Effector memory CD8-positive, alpha-beta T cell (primary cell): ENCODE measurements at regions not wholly inside any gene's neighbourhood (a gene's known extent, or its start where the extent isn't known, plus 50 kb on each side); places are given as distances from the start of the nearest gene placed in this dataset.

Experiments used
- ATAC-seq: fragments of 150-1000 bp; cut with Tn5 transposase; replicated peaks from 2 replicates; pipeline ENCODE4 v1.10.0; 2021; ENCODE audit warnings: mild to moderate bottlenecking, moderate library complexity
- DNase-seq, 3 experiments: peaks; one replicate each; pipeline ENCODE4 v3.0.0; 2021
- H3K27ac Mint-ChIP-seq, 2 donors: one replicate each; pipeline ENCODE4 v1.8.0; 2022; ENCODE audit warnings: mild to moderate bottlenecking in 2 of 2, mixed read lengths in 2 of 2, moderate library complexity in 2 of 2
- H3K27me3 Mint-ChIP-seq, 2 donors: one replicate each; pipeline ENCODE4 v1.8.0; 2022; ENCODE audit warnings: mixed read lengths in 2 of 2
- H3K36me3 Mint-ChIP-seq: one replicate; pipeline ENCODE4 v1.8.0; 2022; ENCODE audit warnings: mild to moderate bottlenecking, moderate library complexity, mixed read lengths; ENCODE audit not compliant: insufficient read depth
- H3K4me1 Mint-ChIP-seq, 2 donors: one replicate each; pipeline ENCODE4 v1.8.0; 2022; ENCODE audit warnings: low read depth in 2 of 2, mixed read lengths in 2 of 2
- H3K4me3 Mint-ChIP-seq, 2 donors: one replicate each; pipeline ENCODE4 v1.8.0; 2022; ENCODE audit warnings: mild to moderate bottlenecking in 2 of 2, mixed read lengths in 2 of 2, moderate library complexity in 2 of 2
- H3K9me3 Mint-ChIP-seq, 2 donors: one replicate each; pipeline ENCODE4 v1.8.0; 2022; ENCODE audit warnings: mixed read lengths in 2 of 2

DNA sequence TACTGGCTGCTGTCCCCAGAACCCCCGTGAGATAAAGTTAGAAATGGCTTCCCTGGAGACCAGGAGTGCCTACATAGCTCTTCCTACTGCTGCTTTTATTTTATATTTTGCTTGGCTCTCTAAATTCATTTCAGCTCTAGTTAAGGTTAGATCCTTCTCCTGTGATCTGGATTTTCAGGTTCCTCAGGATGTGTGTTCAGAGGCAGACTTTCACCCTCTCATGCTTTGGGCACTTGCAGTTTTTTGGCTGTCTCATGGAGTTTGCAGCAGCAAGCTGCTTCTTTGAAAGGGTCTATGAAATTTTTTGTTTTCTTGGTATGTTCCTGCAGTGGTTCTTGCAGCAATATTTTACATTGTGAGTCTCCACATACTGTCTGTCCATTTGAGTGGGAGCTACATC, 93.3 kb downstream of the ATP23 start:
- Mint-ChIP-seq H3K4me3 (no peak overlapping the region), H3K27me3 (peaks cover 20 to 27% of the 10 kb centered on the region in 2 donors), H3K27ac (no peak overlapping the region), H3K4me1 (no peaks in the 10 kb centered on the region), H3K36me3 (no peaks in the 10 kb centered on the region), H3K9me3 (peaks cover 7 to 15% of the 10 kb centered on the region in 2 donors)
- ATAC-seq: no peak
- DNase-seq: no peak

DNA sequence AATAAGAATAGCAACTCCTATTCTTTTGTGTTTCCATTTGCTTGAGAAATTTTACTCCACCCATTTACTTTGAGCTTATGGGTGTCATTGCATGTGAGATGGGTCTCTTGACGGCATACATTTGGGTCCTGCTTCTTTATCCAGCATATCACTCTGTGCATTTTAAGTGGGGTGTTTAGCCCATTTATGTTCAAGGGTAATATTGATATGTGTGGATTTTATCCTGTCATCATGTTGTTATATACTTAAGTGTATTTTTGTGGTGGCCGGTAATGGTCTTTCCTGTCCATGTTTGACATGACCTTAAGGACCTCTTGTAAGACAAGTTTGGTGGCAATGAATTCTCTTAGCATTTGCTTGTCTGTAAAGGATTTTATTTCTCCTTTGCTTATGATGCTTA, 100.1 kb downstream of the ATP23 start:
- Mint-ChIP-seq H3K36me3 (peaks cover under 1% of the 10 kb centered on the region), H3K27me3 (peaks cover 37 to 44% of the 10 kb centered on the region in 2 donors), H3K9me3 (peaks cover 3 to 17% of the 10 kb centered on the region in 2 donors), H3K4me1 (no peaks in the 10 kb centered on the region), H3K27ac (no peak overlapping the region), H3K4me3 (no peak overlapping the region)
- DNase-seq (no peak), ATAC-seq (no peak)

DNA sequence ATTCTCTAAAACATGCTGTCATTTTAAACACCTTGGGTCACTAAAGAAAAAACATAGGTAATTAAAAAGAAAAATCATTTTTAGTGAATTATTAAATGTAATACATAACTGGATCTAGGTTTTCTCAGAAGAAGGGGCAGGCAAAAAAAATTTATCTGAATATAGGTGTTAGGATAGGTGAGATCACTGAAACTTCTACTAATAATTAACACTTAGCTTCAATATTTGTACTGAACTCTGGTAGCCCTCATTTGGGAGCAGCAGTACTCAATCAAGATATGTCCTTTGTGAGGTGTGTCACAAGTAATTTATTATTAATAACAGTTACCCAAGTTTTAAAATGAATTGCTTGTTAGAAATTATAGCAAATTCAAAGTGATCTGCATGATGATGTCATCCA, 103.6 kb downstream of the ATP23 start:
- no peak overlapping the region for H3K27ac Mint-ChIP-seq
- ATAC-seq: no peak

DNA sequence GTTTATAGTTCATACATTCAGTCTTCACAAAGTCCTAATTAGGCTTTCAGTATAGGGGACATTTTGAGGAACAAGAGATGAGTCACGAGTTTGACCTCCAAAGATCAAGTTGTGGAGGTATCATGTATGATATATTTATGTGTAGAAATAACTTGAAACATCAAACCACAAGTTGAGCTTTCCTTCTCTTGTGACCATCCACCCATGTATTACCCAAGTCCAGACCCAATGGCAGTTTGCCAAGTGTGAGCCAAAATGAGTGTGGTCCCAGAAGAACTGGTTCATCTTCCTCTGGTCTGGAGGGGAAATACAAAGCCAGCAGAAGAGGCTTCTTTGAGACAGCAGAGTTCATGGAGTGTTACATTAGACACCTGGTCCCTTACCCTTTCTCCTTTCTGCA, 104.9 kb downstream of the ATP23 start:
- peaks cover 53% of the 10 kb centered on the region in 2 donors for H3K27me3 Mint-ChIP-seq
- peaks cover 3% of the 10 kb centered on the region for H3K36me3 Mint-ChIP-seq
- no peak overlapping the region for H3K27ac Mint-ChIP-seq
- H3K4me1 Mint-ChIP-seq: no peaks in the 10 kb centered on the region
- peaks cover 0 to 14% of the 10 kb centered on the region in 2 donors for H3K9me3 Mint-ChIP-seq
- H3K4me3 Mint-ChIP-seq: no peak overlapping the region
- no peak for DNase-seq
- no peak for ATAC-seq

More for the DNA sequence above, 103.6 kb downstream of the ATP23 start:
- H3K4me3 Mint-ChIP-seq: no peak overlapping the region
- peaks cover 62 to 67% of the 10 kb centered on the region in 2 donors for H3K27me3 Mint-ChIP-seq
- H3K9me3 Mint-ChIP-seq: peaks cover 0 to 23% of the 10 kb centered on the region in 2 donors
- no peak for DNase-seq
- H3K4me1 Mint-ChIP-seq: no peaks in the 10 kb centered on the region
- peaks cover 3% of the 10 kb centered on the region for H3K36me3 Mint-ChIP-seq

DNA sequence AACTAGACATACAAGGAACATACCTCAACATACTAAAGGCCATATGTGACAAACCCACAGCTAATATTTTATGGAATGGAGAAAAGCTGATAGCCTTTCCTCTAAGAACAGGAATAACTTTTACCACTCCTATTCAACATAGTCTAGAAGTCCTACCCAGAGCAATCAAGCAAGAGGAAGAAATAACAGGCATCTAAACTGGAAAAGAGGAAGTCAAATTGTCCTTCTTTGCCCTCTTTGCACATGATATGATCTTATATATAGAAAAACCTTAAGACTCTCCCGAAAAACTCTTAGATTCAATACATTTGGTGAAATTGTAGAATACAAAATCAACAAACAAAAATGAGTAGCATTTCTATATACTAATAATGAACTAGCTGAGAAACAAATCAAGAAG, 110.0 kb downstream of the ATP23 start:
- H3K27me3 Mint-ChIP-seq: peaks cover 23 to 35% of the 10 kb centered on the region in 2 donors
- ATAC-seq (no peak), DNase-seq (no peak)
- peaks cover 3% of the 10 kb centered on the region for H3K36me3 Mint-ChIP-seq
- no peak overlapping the region for H3K4me3 Mint-ChIP-seq
- H3K4me1 Mint-ChIP-seq: no peaks in the 10 kb centered on the region
- no peak overlapping the region for H3K27ac Mint-ChIP-seq
- H3K9me3 Mint-ChIP-seq: peaks cover 0 to 15% of the 10 kb centered on the region in 2 donors

DNA sequence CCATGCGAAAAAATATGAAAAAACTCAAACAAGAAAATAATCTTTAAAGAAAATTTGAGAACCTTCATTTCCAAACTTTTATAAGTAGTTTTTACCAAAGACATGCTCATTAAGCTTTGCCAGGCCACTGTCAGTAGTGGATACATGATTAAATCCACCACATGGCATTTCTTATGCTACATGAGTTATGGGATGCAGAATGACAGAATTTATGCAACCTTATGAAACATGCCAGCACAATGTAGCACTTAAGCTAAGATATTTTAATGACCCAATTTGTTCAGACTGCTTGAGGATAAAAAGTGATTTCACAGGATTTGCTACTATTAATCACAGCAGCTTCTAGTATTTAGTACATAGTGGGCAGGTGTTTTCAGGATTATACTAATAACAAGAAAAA, 123.3 kb downstream of the ATP23 start:
- no peak overlapping the region for H3K4me3 Mint-ChIP-seq
- H3K27me3 Mint-ChIP-seq: peaks cover 13 to 15% of the 10 kb centered on the region in 2 donors
- DNase-seq: no peak
- ATAC-seq: no peak
- H3K27ac Mint-ChIP-seq: no peak overlapping the region
- H3K36me3 Mint-ChIP-seq: no peaks in the 10 kb centered on the region
- no peaks in the 10 kb centered on the region for H3K9me3 Mint-ChIP-seq
- no peaks in the 10 kb centered on the region for H3K4me1 Mint-ChIP-seq

DNA sequence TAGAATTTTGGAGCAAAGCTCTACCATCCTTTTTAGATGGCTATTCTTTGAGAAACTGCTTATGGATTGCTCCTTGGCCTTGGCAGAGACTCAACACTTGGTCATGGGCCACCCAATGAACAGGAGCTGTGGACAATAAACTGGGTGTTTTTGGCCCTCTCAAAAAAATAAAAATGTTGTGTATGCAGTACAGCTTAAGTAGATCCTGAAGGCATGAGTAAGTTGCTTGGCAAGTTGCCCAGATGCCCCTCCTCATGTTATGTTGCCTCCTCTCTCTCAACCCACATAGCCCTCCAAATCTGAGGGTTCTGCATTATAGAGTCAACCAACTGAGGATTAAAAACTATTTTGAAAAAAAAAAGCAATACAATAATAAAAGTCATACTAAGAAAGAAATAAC, 124.9 kb downstream of the ATP23 start:
- ATAC-seq: no peak
- DNase-seq: no peak
- no peaks in the 10 kb centered on the region for H3K27me3 Mint-ChIP-seq
- no peaks in the 10 kb centered on the region for H3K4me1 Mint-ChIP-seq
- H3K4me3 Mint-ChIP-seq: no peak overlapping the region
- no peaks in the 10 kb centered on the region for H3K36me3 Mint-ChIP-seq
- H3K27ac Mint-ChIP-seq: no peak overlapping the region
- H3K9me3 Mint-ChIP-seq: no peaks in the 10 kb centered on the region

DNA sequence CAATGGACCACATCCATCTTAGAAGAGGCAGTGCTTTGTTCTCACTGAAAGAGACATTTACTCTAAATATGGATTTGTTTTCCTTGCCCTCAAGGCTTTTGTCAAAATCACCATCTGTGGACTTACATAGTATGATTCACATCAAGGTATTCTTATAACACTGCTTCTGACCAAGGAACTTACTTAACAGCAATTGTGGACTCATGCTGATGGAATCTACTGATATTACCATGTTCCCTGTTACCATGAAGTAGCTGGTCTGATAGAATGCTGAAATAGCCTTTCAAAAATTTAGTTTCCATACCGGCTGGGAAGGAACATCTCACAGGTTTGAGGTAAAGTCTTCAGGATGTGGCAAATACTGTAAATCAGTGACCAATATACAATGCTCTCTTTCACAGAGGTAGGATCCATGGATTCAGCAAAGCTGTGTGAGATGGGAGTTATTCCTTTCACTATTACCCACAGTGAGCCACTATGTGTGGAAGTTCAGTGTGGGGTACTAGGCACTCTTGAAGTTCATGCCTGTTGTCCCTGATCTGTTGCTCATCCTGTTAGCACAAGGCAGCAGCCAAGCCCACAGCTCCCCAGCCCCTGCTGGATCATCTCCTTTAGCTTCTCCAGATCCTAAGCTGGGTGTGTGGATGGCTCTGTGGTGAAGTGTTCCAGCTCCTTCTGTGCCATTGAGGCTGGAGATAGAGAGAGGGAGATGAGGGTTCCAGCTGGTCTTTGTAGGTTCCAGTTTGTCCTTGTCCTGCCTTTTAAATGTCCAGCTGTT, 126.4 kb downstream of the ATP23 start:
- Mint-ChIP-seq H3K27me3 (no peaks in the 10 kb centered on the region), H3K9me3 (no peaks in the 10 kb centered on the region), H3K36me3 (no peaks in the 10 kb centered on the region), H3K27ac (no peak overlapping the region), H3K4me3 (no peak overlapping the region), H3K4me1 (no peaks in the 10 kb centered on the region)
- DNase-seq: no peak
- no peak for ATAC-seq

DNA sequence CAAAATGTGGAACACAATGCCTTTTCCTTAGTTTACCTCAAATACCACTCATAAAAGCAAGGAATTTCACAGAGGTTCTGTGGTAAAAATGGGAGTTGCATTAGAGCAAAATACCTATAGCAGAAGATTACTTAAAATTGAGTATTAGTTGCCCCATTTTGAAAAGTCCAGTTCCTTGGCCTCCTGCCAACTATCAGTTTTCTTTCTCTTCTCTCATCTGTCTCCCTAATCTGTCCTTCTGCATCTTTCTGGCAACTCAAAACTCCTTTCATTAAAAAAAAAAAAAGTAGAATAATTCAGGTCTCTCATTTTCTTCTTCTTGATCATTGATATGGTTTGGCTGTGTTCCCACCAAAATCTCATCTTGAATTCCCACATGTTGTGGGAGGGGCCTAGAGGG, 127.3 kb downstream of the ATP23 start:
- Mint-ChIP-seq H3K4me3 (no peak overlapping the region), H3K36me3 (no peaks in the 10 kb centered on the region), H3K4me1 (no peaks in the 10 kb centered on the region), H3K27me3 (no peaks in the 10 kb centered on the region), H3K9me3 (no peaks in the 10 kb centered on the region), H3K27ac (no peak overlapping the region)
- ATAC-seq: no peak
- no peak for DNase-seq

DNA sequence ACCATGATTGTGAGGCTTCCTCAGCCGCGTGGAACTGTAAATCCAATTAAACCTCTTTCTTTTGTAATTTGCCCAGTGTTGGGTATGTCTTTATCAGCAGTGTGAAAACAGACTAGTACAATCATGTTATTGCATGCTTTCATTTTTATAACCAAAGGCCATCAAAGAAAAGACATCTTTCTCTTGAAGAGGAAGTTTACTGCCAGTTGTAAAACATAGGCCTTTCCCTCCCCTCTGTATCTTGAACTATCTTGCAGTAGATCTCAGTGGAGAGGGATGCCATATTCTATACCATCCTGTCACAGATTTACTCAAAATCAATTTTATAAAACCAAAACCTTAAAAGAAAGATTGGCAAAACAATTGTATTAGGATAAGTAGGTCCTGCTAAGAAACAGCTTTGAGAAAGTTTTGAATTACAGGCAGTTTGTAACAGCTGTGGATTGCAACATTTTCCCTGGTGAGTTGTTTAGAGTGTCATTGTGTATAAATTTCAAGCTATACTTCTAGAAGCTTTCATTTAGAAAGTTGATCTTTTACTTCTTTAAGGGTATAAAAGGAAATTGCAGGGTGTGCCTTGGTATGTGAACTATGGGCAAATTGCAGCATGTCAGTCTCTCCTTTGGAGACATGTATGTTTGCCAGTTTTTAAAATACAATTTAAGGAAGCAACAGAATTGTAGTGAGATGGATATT, 128.0 kb downstream of the ATP23 start:
- DNase-seq (no peak), ATAC-seq (no peak)
- Mint-ChIP-seq H3K4me1 (no peaks in the 10 kb centered on the region), H3K27me3 (no peaks in the 10 kb centered on the region), H3K9me3 (no peaks in the 10 kb centered on the region), H3K36me3 (no peaks in the 10 kb centered on the region), H3K4me3 (no peak overlapping the region), H3K27ac (no peak overlapping the region)

DNA sequence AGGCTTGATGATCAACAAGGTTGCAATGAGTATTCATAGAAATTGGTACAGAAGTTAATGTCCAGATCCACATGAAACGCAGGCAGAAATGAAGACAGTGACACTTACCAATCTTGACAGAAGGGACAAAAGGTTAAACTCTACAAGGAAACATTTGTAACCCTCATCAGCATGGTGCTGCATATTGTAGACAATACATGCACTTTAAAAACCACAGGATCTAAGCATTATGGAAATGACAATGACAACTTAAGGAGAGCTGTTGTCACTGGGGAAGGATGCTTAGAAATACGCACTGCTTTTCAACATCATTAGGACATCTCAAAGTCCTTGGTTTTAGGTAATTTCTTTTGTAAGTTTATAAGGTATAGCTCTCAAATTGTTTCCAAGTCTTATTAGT, 130.6 kb downstream of the ATP23 start:
- Mint-ChIP-seq H3K4me3 (no peak overlapping the region), H3K27ac (no peak overlapping the region), H3K4me1 (no peaks in the 10 kb centered on the region), H3K36me3 (peaks cover 3% of the 10 kb centered on the region), H3K27me3 (peaks cover 0 to 4% of the 10 kb centered on the region in 2 donors), H3K9me3 (no peaks in the 10 kb centered on the region)
- ATAC-seq (no peak), DNase-seq (no peak)

DNA sequence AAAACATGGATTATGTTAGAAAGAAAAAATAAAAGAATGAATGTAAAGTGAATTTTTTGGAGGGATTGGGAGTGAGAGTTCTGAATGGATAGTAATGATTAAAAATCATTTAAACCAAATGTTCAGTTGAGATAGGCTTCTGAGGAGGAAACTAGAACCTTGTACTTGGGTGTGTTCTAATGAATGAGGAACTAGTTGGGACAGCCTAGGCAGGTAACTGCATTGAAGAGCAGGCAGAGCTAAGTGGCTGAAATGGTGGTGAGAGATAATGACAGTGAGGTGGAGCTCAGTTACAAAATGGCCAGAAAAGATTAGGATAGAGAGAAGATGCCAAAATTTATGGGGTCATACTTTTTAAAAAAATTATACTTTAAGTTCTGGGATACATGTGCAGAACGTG, 132.9 kb downstream of the ATP23 start:
- H3K27ac Mint-ChIP-seq: no peak overlapping the region
- no peaks in the 10 kb centered on the region for H3K4me1 Mint-ChIP-seq
- H3K9me3 Mint-ChIP-seq: no peaks in the 10 kb centered on the region
- DNase-seq: no peak
- no peak for ATAC-seq
- no peak overlapping the region for H3K4me3 Mint-ChIP-seq
- peaks cover 3% of the 10 kb centered on the region for H3K36me3 Mint-ChIP-seq
- peaks cover 9 to 15% of the 10 kb centered on the region in 2 donors for H3K27me3 Mint-ChIP-seq

DNA sequence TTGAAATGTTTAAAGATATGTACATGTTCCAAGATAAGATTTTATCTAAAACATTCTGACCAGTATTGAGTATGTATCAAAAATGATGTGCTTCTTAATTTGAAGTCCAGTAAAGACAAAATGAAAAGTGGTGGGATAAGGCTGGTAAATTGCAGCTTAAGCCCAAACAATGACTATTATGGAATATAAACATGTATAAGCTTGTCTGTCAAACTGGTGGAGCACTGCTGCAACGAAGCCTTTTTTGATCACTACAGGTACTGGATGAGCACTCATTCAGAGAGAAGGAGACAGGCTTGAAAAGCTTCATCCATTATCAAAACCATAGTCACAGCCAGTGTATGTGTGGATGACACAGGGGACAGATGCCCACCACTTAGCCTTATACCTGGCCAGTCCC, 138.4 kb downstream of the ATP23 start:
- Mint-ChIP-seq H3K4me1 (no peaks in the 10 kb centered on the region), H3K27ac (no peak overlapping the region), H3K27me3 (peaks cover 35 to 39% of the 10 kb centered on the region in 2 donors)

DNA sequence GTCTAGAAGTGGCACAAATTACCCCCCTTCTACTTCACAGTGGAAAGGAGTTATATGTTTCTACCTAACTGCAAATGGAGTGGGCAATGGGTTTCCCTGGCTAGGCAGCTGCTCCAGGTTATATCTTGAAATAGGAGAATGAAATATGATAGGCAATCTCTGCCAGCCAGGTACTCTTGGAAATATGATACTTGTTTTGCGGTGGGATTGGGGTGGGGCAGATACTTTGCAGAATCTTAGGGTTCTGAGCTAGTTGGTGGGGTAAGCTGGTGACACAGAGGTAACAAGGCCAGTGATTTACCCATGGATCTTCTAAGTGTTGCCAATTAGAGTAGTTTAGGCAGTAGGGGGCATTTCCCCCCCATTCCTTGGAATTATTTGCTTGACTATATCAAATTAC, 140.1 kb downstream of the ATP23 start:
- Mint-ChIP-seq H3K9me3 (no peaks in the 10 kb centered on the region), H3K4me1 (no peaks in the 10 kb centered on the region), H3K27ac (no peak overlapping the region), H3K36me3 (no peaks in the 10 kb centered on the region), H3K4me3 (no peak overlapping the region), H3K27me3 (peaks cover 51% of the 10 kb centered on the region in 2 donors)
- DNase-seq: no peak
- no peak for ATAC-seq

More for the DNA sequence above, 138.4 kb downstream of the ATP23 start:
- DNase-seq: no peak
- ATAC-seq: no peak
- no peak overlapping the region for H3K4me3 Mint-ChIP-seq
- H3K36me3 Mint-ChIP-seq: peaks cover 3% of the 10 kb centered on the region
- H3K9me3 Mint-ChIP-seq: no peaks in the 10 kb centered on the region
